Kidney capillary endothelial cell (primary cell): ENCODE measurements at regions not wholly inside any gene's neighbourhood (a gene's known extent, or its start where the extent isn't known, plus 50 kb on each side); places are given as distances from the start of the nearest gene placed in this dataset.

Experiments
- DNase-seq: peaks from one replicate; pipeline ENCODE4 v3.0.0-alpha.2; 2018; ENCODE audit warnings: low spot score

DNA sequence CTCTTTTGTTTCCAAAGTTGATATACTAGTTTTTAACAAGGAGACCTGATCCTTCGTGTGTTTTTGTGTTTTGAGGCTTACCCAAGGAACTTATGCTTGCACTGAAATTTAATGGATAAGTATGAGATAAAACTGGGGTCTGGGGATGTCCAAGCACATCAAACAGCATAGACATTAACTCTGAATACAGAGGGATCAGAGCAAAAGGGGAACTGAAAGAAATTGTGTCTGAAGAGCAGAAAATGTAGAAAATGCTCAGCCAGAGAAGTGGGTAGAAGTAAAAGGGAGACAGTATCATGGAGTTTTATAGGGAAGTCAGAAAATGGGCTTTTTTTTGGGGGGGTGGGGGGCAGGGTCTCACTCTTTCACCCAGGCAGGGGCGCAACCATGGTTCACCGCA, 695.4 kb downstream of the ARAP2 start:
- no peak for DNase-seq

DNA sequence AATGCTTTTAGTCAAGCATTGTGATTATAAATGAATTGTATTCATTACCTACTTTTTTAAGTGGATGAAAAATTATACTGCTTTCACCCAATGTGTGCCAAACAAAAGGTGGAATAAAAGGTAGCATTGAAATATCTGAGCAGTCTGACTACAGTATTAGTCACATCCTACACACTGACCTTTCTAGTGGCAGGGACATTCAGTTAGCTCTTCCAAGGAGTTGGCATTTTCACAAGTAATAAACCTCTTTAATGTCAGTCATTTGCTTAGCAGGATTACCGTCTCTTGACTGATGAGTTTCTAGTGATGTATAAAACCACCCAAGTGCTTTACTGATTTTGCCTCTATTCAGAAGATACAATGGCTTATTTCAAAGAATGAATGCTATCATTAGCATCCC, 687.9 kb downstream of the ARAP2 start:
- DNase-seq: no peak

DNA sequence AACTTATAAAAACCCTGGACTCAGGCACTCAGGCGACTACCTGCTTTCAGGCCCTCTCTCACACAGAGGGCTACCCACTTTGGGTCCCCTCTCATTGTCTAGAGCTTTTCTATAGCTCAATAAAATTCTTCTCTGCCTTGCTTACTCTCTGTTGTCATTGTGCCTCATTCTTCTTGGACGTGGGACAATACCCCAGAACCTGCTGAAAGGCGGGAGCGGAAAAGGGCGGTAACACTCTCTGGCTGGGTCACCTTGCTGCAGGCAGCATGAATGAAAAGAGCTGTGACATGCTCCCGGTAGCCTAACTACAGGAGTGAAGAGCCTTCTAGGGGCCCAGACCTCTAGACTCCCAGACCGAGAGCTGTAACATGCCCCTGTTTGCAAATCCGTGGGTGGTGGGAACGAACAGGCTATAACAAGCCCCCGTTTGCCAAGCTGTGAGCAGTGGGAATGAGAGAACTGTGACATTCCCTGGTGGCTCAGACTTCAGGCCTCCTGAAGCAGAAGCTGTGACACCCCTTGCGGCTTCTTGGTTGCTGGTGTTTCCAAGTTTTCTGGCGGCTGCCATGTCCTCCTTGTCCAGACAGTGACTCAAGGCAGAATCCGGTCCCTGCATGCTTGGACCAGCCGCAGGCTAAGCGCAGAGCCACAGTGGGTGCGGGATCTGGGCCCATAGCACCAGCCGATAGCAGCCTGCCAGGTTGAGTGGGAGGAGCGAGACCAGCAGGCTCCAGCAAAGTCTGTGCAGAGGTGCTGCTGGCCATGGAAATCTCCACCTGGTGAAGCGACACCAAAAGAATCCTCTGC, 684.6 kb downstream of the ARAP2 start:
- no peak for DNase-seq

DNA sequence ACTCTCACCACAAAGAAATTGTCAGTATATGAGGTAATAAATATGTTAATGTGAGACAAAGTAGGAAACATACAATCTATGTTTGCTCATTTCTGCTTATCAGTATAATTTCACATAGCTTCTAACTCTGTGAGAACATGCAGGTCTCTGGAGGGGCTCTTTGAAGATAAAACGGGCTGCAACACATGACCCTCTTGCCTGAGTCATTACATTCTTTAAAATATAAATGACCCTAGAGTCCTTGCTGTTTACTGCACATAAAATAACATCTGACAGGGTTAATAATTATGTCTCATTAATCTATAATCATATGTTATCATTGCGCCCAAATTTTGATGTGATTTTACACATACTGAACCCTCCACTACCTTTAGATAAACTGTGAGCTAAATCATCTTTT, 681.5 kb downstream of the ARAP2 start:
- no peak for DNase-seq

DNA sequence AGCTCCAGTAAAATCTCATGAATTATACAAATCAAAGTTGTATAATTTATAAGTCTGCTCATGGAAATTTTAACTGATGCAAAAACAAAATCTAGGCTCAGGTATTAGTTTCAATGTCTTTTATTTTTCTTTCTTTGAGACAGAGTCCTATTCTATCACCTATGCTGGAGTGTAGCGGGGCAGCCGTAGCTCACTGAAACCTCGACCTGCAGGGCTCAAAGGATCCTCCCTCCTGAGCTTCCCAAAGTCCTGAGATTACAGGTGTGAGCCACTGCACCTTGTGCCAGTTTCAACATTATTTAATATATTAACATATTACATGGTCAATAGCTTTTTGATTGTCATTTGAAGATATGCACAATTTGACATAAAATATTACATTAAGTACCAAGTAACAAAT, 678.7 kb downstream of the ARAP2 start:
- DNase-seq: no peak

DNA sequence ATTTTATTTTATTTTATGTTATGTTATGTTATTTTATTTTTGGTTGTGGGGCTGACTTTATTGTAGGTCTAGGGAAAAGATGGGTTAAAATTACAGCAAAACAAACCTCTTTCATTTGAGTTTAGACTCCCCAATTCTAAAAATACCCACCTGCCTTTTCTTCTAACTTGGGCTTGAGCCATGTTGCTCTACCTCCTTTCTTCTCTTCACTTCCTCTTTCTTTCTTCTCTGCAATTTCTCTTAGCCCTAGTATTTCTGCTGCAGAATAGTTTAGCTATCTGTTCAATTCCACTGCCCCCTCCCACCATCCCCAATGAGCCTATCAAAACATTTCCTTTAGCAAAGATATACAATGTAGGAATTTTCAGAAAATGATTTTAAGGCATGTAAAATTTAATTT, 653.3 kb downstream of the ARAP2 start:
- DNase-seq: no peak

DNA sequence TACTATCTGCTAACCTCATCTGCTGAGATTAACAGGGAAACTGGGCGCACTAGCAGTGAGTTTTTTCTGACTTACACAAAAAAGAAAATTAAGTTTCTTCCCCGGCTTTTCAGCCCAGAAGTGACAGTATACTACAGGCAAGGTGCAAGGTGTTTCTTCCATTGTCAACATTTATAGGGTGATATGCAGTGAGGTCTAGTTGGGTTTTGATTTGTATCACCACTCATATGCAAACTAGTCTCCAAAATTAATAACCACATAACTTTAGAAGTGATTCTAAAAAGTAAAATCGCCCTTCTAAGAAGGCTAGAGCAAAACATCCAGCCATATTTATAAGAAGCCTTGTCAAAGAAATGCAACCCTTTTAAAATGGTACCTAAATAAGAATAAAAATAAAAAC, 640.1 kb downstream of the ARAP2 start:
- no peak for DNase-seq

DNA sequence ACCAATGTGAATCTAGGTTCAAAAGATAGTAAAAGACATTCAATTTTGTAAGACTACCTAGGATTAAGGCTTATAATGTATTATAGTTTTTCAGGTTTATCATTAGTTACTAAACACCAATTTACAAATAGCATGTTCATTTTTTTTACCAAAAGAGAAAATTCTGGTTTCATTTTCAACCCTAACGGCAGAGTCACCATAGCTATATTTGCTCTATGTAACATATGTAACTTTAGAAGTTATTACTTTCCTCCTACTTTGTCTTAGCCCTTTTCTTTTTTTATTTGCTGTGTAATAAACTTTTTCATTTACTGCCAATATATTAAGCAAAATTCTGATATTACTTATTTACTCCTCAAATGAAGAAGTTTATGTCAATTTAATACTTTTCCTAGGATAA, 639.6 kb downstream of the ARAP2 start:
- DNase-seq: no peak

DNA sequence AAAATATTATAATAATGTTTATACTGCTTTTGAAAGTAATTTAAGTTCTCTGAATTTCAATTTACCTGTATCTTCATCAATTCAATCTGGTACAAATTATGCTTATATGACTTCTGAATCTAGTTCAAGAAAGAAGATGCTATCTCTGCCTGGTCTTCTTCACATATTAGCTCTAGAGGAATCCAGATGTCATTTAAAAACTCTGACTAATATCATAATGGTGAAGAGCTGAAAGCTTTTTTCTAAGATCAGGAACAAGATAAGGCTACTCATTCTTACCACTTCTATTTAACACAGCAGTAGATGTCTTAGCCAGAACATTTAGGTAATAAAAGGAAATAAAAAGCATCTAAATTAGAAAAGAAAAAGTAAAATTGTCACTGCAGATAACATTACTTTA, 636.1 kb downstream of the ARAP2 start:
- no peak for DNase-seq

DNA sequence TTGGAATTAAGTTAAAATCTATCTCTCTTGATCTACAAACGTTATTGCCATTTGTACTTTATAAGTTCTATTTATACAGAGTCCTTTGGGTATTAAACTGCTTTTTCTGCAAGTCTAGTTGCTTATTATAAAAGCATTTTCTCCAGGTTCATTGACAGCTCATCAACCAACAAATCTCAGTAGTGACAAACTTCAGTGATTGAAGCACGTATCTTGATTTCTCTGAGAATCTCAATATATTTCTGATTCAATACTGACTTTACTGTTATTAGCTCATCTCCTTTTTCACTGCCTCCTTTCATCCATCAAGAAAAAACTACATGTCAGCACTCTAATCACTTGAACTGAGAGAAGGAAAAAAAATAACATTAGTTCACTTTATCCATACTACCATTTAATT, 630.2 kb downstream of the ARAP2 start:
- no peak for DNase-seq

DNA sequence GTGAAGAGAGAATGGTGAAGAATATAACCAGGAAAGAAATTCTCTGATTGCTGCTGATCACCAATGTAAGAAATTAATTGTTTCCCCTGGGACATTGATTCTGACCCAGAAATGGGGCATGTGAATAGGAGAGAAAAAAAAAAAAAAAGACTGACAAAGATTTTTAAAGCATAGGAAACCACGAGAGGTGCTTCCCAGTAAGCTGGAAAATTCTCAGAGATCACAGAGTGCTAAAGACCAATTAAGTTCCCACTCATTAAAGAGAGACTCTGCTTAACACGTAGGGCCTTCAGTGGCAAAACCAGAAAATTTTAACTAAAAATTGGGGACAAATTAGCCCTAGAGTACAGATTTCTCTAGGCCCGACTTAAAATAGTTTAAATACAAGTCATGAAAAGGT, 604.4 kb downstream of the ARAP2 start:
- DNase-seq: no peak

DNA sequence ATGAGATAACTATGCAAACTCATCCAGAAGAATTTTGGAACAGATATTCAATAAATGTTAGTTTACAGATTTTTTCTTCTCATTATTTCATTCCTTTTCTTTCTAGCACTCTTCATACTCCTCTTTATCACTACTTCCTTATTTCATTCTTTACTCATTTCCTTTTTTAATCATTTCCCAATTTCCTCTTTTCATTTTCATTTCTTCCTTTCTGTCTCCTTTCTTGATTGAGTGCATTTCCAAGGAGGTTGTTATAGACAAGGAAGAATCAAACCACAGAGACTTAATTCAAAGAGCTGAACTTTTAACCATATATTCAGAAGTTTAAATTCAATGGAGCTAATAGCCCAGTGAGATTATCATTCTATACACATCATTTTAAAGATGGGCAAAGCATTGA, 600.7 kb downstream of the ARAP2 start:
- no peak for DNase-seq

DNA sequence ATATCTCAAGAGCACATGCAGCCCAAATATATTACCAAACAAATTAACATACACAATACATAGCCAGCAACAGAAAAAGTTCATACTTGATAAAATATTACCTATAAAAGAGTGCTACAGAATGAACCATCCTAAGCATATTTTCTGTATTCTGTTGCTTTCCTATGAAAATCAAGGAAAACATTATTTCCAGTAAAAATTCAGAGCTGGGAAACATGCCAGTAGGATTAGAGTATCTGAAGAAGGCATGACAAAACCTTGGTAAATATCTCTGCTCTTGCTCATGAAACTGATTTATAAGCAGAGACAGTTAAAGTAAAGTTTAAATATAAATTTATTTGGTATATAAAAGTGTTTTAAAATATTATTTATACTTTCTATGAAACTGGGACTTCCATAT, 599.7 kb downstream of the ARAP2 start:
- DNase-seq: no peak

DNA sequence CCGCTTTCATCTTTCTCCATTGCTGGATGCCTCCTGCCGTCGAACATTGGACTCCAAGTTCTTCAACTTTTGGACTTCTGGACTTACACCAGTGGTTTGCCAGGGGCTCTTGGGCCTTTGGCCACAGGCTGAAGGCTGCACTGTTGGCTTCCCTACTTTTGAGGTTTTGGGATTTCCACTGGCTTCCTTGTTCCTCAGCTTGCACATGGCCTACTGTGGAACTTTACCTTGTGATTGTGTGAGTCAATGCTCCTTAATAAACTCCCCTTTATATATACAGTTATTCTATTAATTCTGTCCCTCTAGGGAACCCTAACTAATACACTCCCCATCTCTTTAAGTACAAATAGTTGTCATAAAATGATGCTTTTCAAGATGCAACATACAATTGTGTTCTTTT, 595.3 kb downstream of the ARAP2 start:
- DNase-seq: no peak

DNA sequence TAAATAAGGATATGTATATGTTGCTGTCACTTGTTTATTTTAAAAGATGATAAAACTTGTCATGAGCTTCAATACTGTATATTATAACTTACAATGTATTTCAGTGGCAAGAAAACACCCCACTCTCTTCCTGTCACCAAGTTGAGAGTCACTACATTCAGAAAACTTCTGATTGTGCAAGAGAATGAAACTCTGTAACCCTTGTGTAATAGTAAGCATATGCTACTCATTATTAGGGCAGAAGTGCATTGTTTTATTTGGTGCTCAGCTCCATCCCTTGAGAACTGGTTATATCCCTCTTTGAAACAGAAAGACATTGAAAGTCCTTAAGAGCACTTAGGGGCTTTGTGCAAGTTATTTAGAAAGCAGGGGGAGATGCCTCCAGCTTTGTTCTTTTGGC, 594.5 kb downstream of the ARAP2 start:
- no peak for DNase-seq

DNA sequence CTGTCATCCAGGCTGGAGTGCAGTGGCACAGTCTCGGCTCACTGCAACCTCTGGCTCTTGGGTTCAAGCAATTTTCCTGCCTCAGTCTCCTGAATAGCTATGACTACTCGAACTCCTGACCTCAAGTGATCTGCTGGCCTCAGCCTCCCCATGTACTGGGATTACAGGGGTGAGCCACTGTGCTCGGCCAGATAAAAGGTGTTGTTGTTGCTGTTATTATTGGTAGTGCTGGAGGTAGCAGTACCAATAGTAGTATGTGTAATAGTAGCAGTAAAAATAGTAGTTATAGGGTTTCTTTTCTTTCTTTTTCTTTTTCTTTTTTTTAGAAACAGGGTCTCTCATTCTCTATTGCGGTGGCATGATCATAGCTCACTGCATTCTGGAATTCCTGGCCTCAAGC, 592.1 kb downstream of the ARAP2 start:
- no peak for DNase-seq

DNA sequence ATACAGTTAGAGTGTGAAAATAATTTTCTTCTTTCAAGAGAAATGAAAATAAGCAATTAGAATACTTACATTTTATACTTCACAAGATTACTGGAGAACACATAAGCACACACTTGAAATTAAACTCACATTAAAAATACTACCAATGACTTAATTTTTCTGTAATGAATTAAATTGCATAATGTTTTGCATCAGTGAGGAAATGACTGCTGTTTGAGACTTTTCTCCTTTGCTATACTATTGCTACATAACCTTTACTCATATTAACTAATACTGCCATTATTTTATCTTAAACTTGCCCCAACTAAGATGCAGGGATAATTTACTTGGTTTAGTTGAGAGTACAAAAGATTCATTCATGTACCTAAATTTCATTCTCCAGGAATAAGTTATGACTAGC, 590.9 kb downstream of the ARAP2 start:
- DNase-seq: no peak

DNA sequence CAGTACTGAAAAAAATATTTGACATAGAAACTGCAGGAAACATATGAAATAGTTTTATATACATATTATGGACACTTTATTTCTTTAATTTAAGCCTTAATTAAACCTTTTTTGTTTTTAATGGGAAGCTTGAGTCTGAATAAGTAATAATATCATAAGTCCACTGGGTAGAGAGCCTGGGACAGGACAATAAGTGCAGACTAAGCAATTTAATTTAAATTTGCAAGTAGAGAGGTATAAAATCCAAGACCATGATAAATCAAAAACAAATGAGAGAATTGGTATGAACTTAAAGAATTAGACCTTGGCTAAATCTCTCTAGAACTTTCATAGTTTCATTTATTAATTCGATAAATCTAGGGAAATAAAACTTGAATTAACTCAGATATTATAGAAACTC, 571.2 kb downstream of the ARAP2 start:
- DNase-seq: no peak

DNA sequence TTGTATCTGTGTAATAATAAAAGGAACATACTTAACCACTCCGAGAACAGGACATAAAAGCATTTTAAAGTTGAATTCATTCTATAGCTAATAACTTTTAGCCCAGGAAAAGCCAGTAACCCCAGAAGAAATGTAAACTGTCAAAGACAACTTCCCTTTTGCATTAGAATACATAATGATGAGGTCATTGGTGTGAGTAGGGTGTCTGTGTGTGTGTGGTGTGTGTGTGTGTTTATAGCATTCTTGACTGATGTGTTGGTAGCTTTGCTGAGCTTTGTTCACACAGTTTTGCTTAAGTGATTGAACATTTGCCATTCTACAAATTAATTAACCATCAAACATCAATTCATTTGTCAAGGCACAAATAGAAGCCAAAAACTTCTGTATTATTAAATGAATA, 559.6 kb downstream of the ARAP2 start:
- no peak for DNase-seq

DNA sequence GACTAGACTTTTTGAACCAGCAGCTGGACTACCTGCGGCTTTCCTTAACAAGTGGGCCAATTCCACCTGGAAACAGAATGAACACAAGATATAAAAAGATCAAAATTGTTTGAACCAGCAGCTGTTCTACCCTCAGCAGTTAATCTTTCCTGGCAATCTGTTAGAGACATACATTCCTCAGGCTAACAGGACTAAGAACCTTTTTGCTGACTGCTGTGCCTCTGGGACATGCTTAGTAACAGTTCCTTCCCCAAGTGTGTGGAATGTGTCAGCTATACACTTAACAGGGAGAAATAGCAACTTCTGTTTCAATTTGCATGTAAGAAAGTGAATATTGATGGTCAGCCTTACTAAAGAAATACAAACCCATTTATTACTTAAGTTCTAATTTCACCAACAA, 554.4 kb downstream of the ARAP2 start:
- DNase-seq: no peak

DNA sequence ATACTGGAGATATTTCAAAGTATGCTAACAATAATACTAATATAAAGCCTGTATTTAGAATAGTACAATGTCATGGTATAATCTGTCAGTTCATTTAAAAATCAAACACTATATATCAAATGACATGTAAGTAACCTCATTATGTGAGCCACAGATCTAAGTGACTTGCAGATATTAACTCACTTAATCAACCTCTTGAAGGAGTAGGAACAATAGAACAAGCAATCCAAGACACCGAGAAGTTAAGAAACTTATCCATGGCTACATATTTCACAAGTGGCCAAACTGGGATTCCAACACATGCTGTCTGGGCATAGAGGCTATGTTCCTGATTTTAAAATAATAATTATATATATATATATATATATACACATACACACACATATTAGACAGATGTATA, 554.0 kb downstream of the ARAP2 start:
- DNase-seq: no peak

DNA sequence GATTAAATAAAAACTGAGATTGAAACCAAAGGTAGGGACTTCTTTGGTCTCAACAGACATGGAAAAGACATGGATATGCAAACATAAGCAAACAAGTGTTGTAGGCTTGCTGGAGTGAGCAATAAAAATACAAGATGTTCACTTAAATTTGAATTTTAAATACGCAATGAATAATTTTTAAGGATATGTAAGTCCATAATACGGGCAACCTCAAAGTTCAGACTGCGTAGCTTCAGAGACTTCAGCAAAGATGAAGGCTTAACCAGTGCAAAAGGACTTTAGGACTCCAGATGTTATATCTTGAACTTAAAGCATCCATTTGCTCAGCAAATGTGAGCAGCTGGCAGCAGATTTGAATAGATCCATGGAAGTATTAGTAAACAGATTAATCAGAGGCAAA, 549.3 kb downstream of the ARAP2 start:
- DNase-seq: no peak

DNA sequence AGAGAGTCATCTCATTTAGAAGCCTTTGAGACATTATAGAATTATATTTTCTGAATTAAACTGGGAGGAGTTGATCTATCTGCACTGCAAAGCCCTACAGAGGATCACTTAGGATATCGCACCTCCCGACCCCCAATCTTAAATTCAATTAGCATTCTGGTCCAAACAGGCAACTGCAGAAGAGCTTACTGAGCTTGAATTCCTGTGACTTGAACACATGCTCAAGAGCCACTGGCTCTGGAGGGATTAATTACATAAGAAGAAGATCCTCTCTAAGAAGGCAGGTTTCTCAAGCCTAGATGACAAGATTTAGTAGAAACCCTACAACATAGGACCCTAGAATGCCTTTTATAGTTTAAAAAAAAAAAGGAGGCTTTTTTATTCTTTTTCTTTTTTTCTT, 548.9 kb downstream of the ARAP2 start:
- DNase-seq: no peak

DNA sequence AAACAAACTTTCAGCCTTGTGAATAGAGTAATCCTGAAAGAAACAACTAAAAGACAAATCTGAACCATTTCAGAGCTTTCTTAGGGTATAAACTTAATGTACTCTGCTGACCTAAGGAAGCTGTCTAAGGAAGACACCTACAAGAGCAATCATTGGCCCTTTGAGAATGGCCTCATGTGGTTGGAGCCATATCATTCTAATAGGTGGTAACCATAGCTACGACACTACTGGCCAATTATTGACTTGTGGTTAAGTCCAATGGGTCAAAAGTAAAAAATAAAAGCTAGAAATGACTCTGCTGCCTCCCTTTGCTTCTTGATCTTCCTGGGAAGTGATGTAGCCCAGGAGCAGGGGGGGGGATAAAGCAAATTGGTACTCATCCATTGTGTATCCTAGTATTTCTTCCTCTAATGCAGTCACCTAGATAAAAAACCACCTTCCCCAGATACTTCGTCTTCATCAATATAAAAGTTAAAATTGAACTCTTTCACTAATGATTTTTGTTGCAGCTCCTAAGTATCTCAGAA, 547.0 kb downstream of the ARAP2 start:
- no peak for DNase-seq
